ENCODE measurements at regions not wholly inside any gene's neighbourhood (a gene's known extent, or its start where the extent isn't known, plus 50 kb on each side); places are given as distances from the start of the nearest gene placed in this dataset.
"Not testable (repeated sequence)": the region's sequence is repeated elsewhere in the genome, so short reads cannot be mapped to it uniquely, and the experiment has no call there.

GRCh38 chr3:140871022-140871421, 70.6 kb upstream of the SLC25A36 start:
- no peak for DNase-seq

- DNase-seq: not testable (repeated sequence)
These were observed 69.5 kb upstream of the SLC25A36 start for GRCh38 chr3:140872165-140872564.

GRCh38 chr3:140883428-140884040, 58.1 kb upstream of the SLC25A36 start:
- no peak for DNase-seq

- DNase-seq: not testable (repeated sequence)
These were observed 55.9 kb upstream of the SLC25A36 start for GRCh38 chr3:140885697-140886096.

Data from bone marrow (tissue), 2 donors.